ENCODE measurements at regions not wholly inside any gene's neighbourhood (a gene's known extent, or its start where the extent isn't known, plus 50 kb on each side); places are given as distances from the start of the nearest gene placed in this dataset.

GRCh38 chr9:86563350-86563749 is 209.1 kb upstream of the TUT7 start:
- no peak for TF ChIP-seq POLR2A (IDR thresholded peaks at IDR 0.05)
- no peak for TF ChIP-seq CTCF (IDR thresholded peaks at IDR 0.05 in 8 of 11, conservative IDR thresholded peaks at IDR 0.05 in 3 of 11)

Data from spleen (tissue), 7 donors.